ENCODE measurements at regions not wholly inside any gene's neighbourhood (a gene's known extent, or its start where the extent isn't known, plus 50 kb on each side); places are given as distances from the start of the nearest gene placed in this dataset.

- TF ChIP-seq CTCF (IDR thresholded peaks at IDR 0.05; ENCODE audit: borderline replicate concordance, extremely low read depth, low read length, poor library complexity, severe bottlenecking), result no peak
- TF ChIP-seq EZH2 (IDR thresholded peaks at IDR 0.05; ENCODE audit: borderline replicate concordance, low read depth, low read length, severe bottlenecking), result no peak
Measured at GRCh38 chr5:108661024-108661423, 86.7 kb upstream of the FER start.
